ENCODE measurements at regions not wholly inside any gene's neighbourhood (a gene's known extent, or its start where the extent isn't known, plus 50 kb on each side); places are given as distances from the start of the nearest gene placed in this dataset.
"Not testable (repeated sequence)": the region's sequence is repeated elsewhere in the genome, so short reads cannot be mapped to it uniquely, and the experiment has no call there.

GRCh38 chr17:49898366-49899190 is 50.7 kb upstream of the TAC4 start:
- TF ChIP-seq, protein P1, sequence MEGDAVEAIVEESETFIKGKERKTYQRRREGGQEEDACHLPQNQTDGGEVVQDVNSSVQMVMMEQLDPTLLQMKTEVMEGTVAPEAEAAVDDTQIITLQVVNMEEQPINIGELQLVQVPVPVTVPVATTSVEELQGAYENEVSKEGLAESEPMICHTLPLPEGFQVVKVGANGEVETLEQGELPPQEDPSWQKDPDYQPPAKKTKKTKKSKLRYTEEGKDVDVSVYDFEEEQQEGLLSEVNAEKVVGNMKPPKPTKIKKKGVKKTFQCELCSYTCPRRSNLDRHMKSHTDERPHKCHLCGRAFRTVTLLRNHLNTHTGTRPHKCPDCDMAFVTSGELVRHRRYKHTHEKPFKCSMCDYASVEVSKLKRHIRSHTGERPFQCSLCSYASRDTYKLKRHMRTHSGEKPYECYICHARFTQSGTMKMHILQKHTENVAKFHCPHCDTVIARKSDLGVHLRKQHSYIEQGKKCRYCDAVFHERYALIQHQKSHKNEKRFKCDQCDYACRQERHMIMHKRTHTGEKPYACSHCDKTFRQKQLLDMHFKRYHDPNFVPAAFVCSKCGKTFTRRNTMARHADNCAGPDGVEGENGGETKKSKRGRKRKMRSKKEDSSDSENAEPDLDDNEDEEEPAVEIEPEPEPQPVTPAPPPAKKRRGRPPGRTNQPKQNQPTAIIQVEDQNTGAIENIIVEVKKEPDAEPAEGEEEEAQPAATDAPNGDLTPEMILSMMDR (IDR thresholded peaks at IDR 0.05; ENCODE audit: insufficient read depth, low read depth, low read length, missing control alignments) = no peak
- DNase-seq (ENCODE audit: low read depth) = no peak
- no peak overlapping the region for H3K4me3 ChIP-seq (ENCODE audit: low read depth, low read length)

- TF ChIP-seq, protein P1 (IDR thresholded peaks at IDR 0.05; ENCODE audit: insufficient read depth, low read depth, low read length, missing control alignments) = no peak
- H3K4me3 ChIP-seq (ENCODE audit: low read depth, low read length) = no peak overlapping the region
- peak; percentile 14 for DNase-seq (ENCODE audit: low read depth)
These were observed 51.3 kb upstream of the TAC4 start for GRCh38 chr17:49899191-49899485.

GRCh38 chr17:49899588-49899987 is 51.7 kb upstream of the TAC4 start:
- H3K4me3 ChIP-seq (ENCODE audit: low read depth, low read length) = no peak overlapping the region
- TF ChIP-seq, protein P1 (IDR thresholded peaks at IDR 0.05; ENCODE audit: insufficient read depth, low read depth, low read length, missing control alignments) = no peak
- no peak for DNase-seq (ENCODE audit: low read depth)

- not testable (repeated sequence) for DNase-seq (ENCODE audit: low read depth); H3K4me3 ChIP-seq (ENCODE audit: low read depth, low read length)
These were observed 52.9 kb upstream of the TAC4 start for GRCh38 chr17:49900801-49901200.

DNA sequence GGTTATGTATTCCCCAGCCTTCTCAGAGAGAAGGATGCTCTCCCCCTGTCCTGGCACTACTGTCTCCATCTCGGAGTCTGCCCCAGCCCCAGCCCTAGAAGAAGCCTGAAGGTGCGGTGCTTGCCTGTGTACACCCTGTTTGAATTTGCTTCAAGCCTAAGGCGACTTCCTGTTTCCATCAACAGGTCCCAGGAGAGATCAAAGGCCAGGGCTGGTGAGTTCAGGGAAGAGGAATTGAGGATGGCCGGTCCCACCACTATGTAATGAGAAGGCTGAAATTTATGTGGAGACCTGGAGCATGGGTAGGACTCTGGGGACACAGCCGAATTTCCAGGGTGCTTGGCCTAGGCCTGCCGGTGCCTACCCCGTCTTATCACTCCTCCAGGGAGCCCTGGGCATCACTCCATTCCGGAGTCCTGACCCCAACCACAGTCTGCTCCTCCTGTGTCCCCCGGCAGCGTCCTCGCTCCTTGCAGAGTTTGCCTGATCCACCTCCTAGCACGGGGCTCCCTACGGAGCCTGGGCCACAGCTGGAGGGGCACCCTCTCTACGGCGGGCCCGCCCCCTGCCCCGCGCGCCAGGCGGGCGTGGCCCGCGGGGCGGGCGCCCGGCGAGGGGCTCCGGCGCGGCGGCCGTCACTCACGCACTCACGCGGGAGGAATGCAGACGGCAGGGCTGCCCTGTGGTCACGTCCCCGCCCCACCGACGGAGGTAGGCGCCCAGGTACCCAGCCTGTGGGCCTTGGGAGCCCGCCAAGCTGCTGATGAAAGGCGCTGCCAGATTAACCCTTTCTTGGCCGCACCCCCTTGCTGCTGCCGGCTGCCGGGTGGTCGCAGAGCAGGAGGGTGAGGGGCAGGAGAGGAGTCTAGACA is 53.8 kb upstream of the TAC4 start:
- no peak overlapping the region for H3K4me3 ChIP-seq (ENCODE audit: low read depth, low read length)
- DNase-seq (ENCODE audit: low read depth) = no peak
- TF ChIP-seq, protein P1 (IDR thresholded peaks at IDR 0.05; ENCODE audit: insufficient read depth, low read depth, low read length, missing control alignments) = no peak

DNA sequence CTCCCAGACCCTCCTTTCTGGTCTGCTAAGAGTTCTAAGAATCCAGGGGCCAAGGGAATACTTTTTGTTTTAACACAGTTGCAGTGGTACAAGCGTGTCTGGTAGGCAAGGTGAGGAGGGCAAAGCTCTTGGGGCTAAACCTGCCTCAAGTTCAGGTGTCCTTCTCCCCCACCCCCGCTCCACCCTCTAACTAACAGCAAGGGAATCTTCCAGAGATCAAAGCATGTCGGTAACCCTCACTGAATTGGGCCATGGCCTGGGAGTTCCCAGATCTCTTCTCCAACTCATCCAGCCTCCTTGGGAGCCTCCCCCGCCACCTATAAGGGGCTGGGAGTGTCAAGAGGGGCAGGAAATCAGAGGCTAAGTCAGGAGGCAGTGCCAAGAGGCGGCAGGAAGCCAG is 55.7 kb upstream of the TAC4 start:
- H3K4me3 ChIP-seq (ENCODE audit: low read depth, low read length) = no peak overlapping the region
- TF ChIP-seq, protein P1 (IDR thresholded peaks at IDR 0.05; ENCODE audit: insufficient read depth, low read depth, low read length, missing control alignments) = no peak
- DNase-seq (ENCODE audit: low read depth) = no peak

DNA sequence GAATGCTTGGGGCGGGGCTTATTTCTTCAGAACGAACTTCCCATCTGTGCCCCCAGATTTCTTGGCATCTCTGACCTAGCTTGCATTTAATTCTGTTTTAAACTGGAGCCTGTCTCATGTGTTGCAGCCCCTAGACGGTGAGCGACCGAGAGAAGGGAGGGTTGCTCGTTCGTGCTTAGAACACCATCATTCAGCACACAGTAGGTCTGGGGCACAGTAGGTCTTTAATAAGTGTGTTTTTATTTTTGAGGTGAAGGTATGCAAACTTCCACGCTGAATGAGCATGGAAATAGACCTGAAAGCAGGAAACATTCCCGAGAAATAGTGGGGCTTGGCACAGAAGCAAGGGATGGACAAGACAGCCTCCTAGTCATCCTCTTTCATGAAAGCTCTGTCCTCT is 57.0 kb upstream of the TAC4 start:
- TF ChIP-seq, protein P1 (IDR thresholded peaks at IDR 0.05; ENCODE audit: insufficient read depth, low read depth, low read length, missing control alignments) = no peak
- no peak for DNase-seq (ENCODE audit: low read depth)
- H3K4me3 ChIP-seq (ENCODE audit: low read depth, low read length) = no peak overlapping the region
